Neural progenitor cell (in vitro differentiated cells): ENCODE measurements at regions not wholly inside any gene's neighbourhood (a gene's known extent, or its start where the extent isn't known, plus 50 kb on each side); places are given as distances from the start of the nearest gene placed in this dataset.
"Not testable (repeated sequence)": the region's sequence is repeated elsewhere in the genome, so short reads cannot be mapped to it uniquely, and the experiment has no call there.

Experiments used
- DNase-seq: peaks from one replicate; pipeline ENCODE4 v3.0.0-alpha.2; 2016; ENCODE audit warnings: low spot score
- H2AFZ ChIP-seq: fragments of 200-600 bp; sonication (generic); replicated peaks from 2 replicates; pipeline ENCODE4 v1.6.1; 2016; ENCODE audit warnings: antibody characterized with exemption
- H3F3A ChIP-seq: fragments of 200-600 bp; sonication (generic); 2 replicates; pipeline ENCODE4 v1.6.1; 2016; ENCODE audit warnings: antibody characterized with exemption, low read depth
- H3K27ac ChIP-seq: fragments of 200-600 bp; sonication (generic); 2 replicates; pipeline ENCODE4 v1.5.1; 2016; ENCODE audit warnings: mild to moderate bottlenecking
- H3K27me3 ChIP-seq: fragments of 200-600 bp; sonication (generic); 2 replicates; pipeline ENCODE4 v1.6.1; 2016; ENCODE audit warnings: mild to moderate bottlenecking, moderate library complexity
- H3K36me3 ChIP-seq: fragments of 200-600 bp; sonication (generic); 2 replicates; pipeline ENCODE4 v1.5.1; 2016
- H3K4me1 ChIP-seq: fragments of 200-600 bp; sonication (generic); 2 replicates; pipeline ENCODE4 v1.6.1; 2016; ENCODE audit warnings: mixed run types
- H3K4me2 ChIP-seq: fragments of 200-600 bp; sonication (generic); 2 replicates; pipeline ENCODE4 v1.6.1; 2016
- H3K4me3 ChIP-seq: fragments of 200-600 bp; sonication (generic); 2 replicates; pipeline ENCODE4 v1.5.1; 2016
- H3K79me2 ChIP-seq: fragments of 200-600 bp; sonication (generic); 2 replicates; pipeline ENCODE4 v1.6.1; 2016; ENCODE audit warnings: low read depth
- H3K9ac ChIP-seq: fragments of 200-600 bp; sonication (generic); 2 replicates; pipeline ENCODE4 v1.6.1; 2016
- H3K9me3 ChIP-seq: fragments of 200-600 bp; sonication (generic); 2 replicates; pipeline ENCODE4 v1.5.1; 2016; ENCODE audit warnings: low read depth
- H4K20me1 ChIP-seq: fragments of 200-600 bp; sonication (generic); 2 replicates; pipeline ENCODE4 v1.6.1; 2016; ENCODE audit warnings: low read depth
- H3K27ac Mint-ChIP-seq: 3 replicates; pipeline ENCODE4 v1.8.0; 2021; ENCODE audit warnings: mixed read lengths
- H3K27me3 Mint-ChIP-seq: 2 replicates; pipeline ENCODE4 v1.8.0; 2022; ENCODE audit warnings: low read depth, mild to moderate bottlenecking, inconsistent platforms, moderate library complexity, mixed read lengths; ENCODE audit not compliant: insufficient read depth
- H3K36me3 Mint-ChIP-seq: 3 replicates; pipeline ENCODE4 v1.8.0; 2021; ENCODE audit warnings: mixed read lengths
- H3K4me1 Mint-ChIP-seq: 3 replicates; pipeline ENCODE4 v1.8.0; 2021; ENCODE audit warnings: mixed read lengths
- H3K4me3 Mint-ChIP-seq: 3 replicates; pipeline ENCODE4 v1.8.0; 2021; ENCODE audit warnings: mild to moderate bottlenecking, moderate library complexity, mixed read lengths
- H3K9me3 Mint-ChIP-seq: 3 replicates; pipeline ENCODE4 v1.8.0; 2020; ENCODE audit warnings: mixed read lengths
- CTCF ChIP-seq: fragments of 200-600 bp; sonication (generic); IDR thresholded peaks from 2 replicates; pipeline ENCODE4 v1.5.1; 2017; ENCODE audit warnings: antibody characterized with exemption, mild to moderate bottlenecking
- EZH2 ChIP-seq: fragments of 200-600 bp; sonication (generic); IDR thresholded peaks from 2 replicates; pipeline ENCODE4 v1.6.1; 2017; ENCODE audit warnings: antibody characterized with exemption, mild to moderate bottlenecking, moderate library complexity
- EZH2phosphoT487 ChIP-seq: fragments of 200-600 bp; sonication (generic); IDR thresholded peaks from 2 replicates; pipeline ENCODE4 v1.6.1; 2017; ENCODE audit warnings: antibody characterized with exemption

GRCh38 chr5:135153259-135153658 lies 119.2 kb upstream of the PITX1 start:
- Mint-ChIP-seq H3K4me1 (no peaks in the 10 kb centered on the region), H3K36me3 (no peaks in the 10 kb centered on the region), H3K4me3 (no peak overlapping the region), H3K27me3 (peaks cover 24% of the 10 kb centered on the region), H3K9me3 (peaks cover 10% of the 10 kb centered on the region), H3K27ac (no peak overlapping the region)
- H3K36me3 ChIP-seq = no peaks in the 10 kb centered on the region
- no peak overlapping the region for H3K27ac ChIP-seq
- peaks cover 25% of the 10 kb centered on the region for H3K4me1 ChIP-seq
- no peak overlapping the region for H2AFZ ChIP-seq
- H3K4me2 ChIP-seq = no peak overlapping the region
- no peak for DNase-seq
- H4K20me1 ChIP-seq = peaks cover 3% of the 10 kb centered on the region
- H3F3A ChIP-seq = peaks cover 14% of the 10 kb centered on the region
- TF ChIP-seq CTCF = no peak
- no peaks in the 10 kb centered on the region for H3K79me2 ChIP-seq
- H3K27me3 ChIP-seq = peaks cover 10% of the 10 kb centered on the region
- H3K9me3 ChIP-seq = no peaks in the 10 kb centered on the region
- H3K4me3 ChIP-seq = no peak overlapping the region
- no peak overlapping the region for H3K9ac ChIP-seq

- not testable (repeated sequence) for DNase-seq, H3K36me3 Mint-ChIP-seq, H3K4me2 ChIP-seq, H3K4me3 Mint-ChIP-seq, H3K27ac Mint-ChIP-seq, H3K79me2 ChIP-seq, H3K9me3 Mint-ChIP-seq, H3K36me3 ChIP-seq, H3K27ac ChIP-seq, H3K9me3 ChIP-seq, H3K9ac ChIP-seq, H3K4me3 ChIP-seq, H2AFZ ChIP-seq, H3K4me1 Mint-ChIP-seq, H4K20me1 ChIP-seq, H3K27me3 ChIP-seq
- Histone ChIP-seq H3F3A (peaks cover 14% of the 10 kb centered on the region), H3K4me1 (peaks cover 25% of the 10 kb centered on the region)
- H3K27me3 Mint-ChIP-seq = peaks cover 24% of the 10 kb centered on the region
Observed at GRCh38 chr5:135151660-135152059, 117.6 kb upstream of the PITX1 start.

- H3K36me3 ChIP-seq = no peaks in the 10 kb centered on the region
- H3K79me2 ChIP-seq = no peaks in the 10 kb centered on the region
- no peaks in the 10 kb centered on the region for H3K9me3 ChIP-seq
- peaks cover 3% of the 10 kb centered on the region for H4K20me1 ChIP-seq
- peaks cover 24% of the 10 kb centered on the region for H3K27me3 Mint-ChIP-seq
- no peak for DNase-seq
- no peak overlapping the region for H3K27ac ChIP-seq
- peaks cover 13% of the 10 kb centered on the region for H3K27me3 ChIP-seq
- no peak overlapping the region for H3K4me2 ChIP-seq
- no peak overlapping the region for H2AFZ ChIP-seq
- no peak overlapping the region for H3K27ac Mint-ChIP-seq
- H3K4me3 Mint-ChIP-seq = no peak overlapping the region
- H3K4me1 Mint-ChIP-seq = no peaks in the 10 kb centered on the region
- no peak for TF ChIP-seq EZH2
- no peak for TF ChIP-seq CTCF
- no peak for TF ChIP-seq EZH2phosphoT487
- no peaks in the 10 kb centered on the region for H3K36me3 Mint-ChIP-seq
- H3K9me3 Mint-ChIP-seq = peaks cover 5% of the 10 kb centered on the region
- H3F3A ChIP-seq = peaks cover 14% of the 10 kb centered on the region
- H3K4me3 ChIP-seq = no peak overlapping the region
- no peak overlapping the region for H3K9ac ChIP-seq
- H3K4me1 ChIP-seq = peaks cover 25% of the 10 kb centered on the region
Observed at GRCh38 chr5:135151256-135151655, 117.2 kb upstream of the PITX1 start.

GRCh38 chr5:135150767-135151166 lies 116.7 kb upstream of the PITX1 start:
- H3K27ac ChIP-seq = no peak overlapping the region
- Mint-ChIP-seq H3K9me3 (peaks cover 5% of the 10 kb centered on the region), H3K4me1 (no peaks in the 10 kb centered on the region), H3K4me3 (no peak overlapping the region), H3K27ac (no peak overlapping the region), H3K36me3 (no peaks in the 10 kb centered on the region), H3K27me3 (peaks cover 21% of the 10 kb centered on the region)
- H4K20me1 ChIP-seq = peaks cover 3% of the 10 kb centered on the region
- H3K79me2 ChIP-seq = no peaks in the 10 kb centered on the region
- no peak overlapping the region for H2AFZ ChIP-seq
- H3K4me1 ChIP-seq = peaks cover 25% of the 10 kb centered on the region
- no peak for DNase-seq
- H3K4me2 ChIP-seq = peak overlapping the region; percentile 22
- no peaks in the 10 kb centered on the region for H3K36me3 ChIP-seq
- H3F3A ChIP-seq = peaks cover 14% of the 10 kb centered on the region
- TF ChIP-seq EZH2phosphoT487 (no peak), CTCF (no peak), EZH2 (no peak)
- H3K4me3 ChIP-seq = no peak overlapping the region
- H3K27me3 ChIP-seq = peaks cover 14% of the 10 kb centered on the region
- H3K9ac ChIP-seq = no peak overlapping the region
- no peaks in the 10 kb centered on the region for H3K9me3 ChIP-seq
